ENCODE measurements at regions not wholly inside any gene's neighbourhood (a gene's known extent, or its start where the extent isn't known, plus 50 kb on each side); places are given as distances from the start of the nearest gene placed in this dataset.

DNA sequence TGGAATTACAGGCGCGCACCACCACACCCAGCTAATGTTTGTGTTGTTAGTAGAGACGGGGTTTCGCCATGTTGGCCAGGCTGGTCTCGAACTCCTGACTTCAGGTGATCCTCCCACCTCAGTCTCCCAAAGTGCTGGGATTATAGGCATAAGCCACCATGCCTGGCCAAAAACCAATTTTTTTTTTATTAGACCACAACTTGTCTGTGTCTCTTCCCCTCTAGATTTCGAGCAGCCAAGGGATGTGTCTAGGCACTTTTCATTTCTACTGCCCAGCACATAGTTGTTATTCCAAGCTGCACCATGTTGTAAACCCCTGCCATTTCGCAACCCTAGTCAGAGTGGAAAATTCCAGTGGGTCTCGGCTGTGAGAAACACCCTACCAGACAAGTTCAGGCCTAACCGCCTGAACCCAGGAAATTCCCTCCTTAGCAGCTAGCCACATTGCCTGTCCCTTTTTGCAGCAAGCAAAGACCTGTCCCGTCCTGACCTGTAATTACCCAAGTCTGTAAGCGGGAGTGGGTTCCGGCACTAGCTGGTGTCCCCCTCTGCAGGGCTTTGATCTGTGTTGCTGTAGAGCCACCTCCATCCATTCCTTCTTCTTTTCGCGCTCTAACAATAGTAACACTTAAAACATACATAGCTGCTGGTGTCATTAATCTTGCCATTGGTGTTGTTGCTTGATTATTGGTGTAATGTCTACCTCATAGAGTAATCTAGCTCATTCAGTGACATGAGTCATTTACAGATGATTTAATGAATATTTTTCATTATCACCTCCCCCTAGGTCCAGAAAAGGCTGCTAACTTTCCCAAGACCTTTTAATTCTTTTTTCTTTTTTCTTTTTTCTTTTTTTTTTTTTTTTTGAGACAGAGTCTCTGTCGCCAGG is 77.3 kb upstream of the ATF7IP2 start:
- intact Hi-C loops (cut with micrococcal nuclease; ENCODE audit: unreplicated experiment): no loop called here
- no peak for DNase-seq
- peaks cover 22% of the 10 kb centered on the region for H3K4me1 Mint-ChIP-seq (ENCODE audit: low read depth, unreplicated experiment)
- no peaks in the 10 kb centered on the region for H3K27me3 Mint-ChIP-seq (ENCODE audit: unreplicated experiment)
- H3K9me3 Mint-ChIP-seq (ENCODE audit: low read depth, unreplicated experiment): peaks cover 2% of the 10 kb centered on the region
- no TSS peak for BruUV-seq (replicated peaks)
- TF ChIP-seq, protein P1, sequence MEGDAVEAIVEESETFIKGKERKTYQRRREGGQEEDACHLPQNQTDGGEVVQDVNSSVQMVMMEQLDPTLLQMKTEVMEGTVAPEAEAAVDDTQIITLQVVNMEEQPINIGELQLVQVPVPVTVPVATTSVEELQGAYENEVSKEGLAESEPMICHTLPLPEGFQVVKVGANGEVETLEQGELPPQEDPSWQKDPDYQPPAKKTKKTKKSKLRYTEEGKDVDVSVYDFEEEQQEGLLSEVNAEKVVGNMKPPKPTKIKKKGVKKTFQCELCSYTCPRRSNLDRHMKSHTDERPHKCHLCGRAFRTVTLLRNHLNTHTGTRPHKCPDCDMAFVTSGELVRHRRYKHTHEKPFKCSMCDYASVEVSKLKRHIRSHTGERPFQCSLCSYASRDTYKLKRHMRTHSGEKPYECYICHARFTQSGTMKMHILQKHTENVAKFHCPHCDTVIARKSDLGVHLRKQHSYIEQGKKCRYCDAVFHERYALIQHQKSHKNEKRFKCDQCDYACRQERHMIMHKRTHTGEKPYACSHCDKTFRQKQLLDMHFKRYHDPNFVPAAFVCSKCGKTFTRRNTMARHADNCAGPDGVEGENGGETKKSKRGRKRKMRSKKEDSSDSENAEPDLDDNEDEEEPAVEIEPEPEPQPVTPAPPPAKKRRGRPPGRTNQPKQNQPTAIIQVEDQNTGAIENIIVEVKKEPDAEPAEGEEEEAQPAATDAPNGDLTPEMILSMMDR (IDR thresholded peaks at IDR 0.05; ENCODE audit: unreplicated experiment): no peak
- H3K27ac Mint-ChIP-seq (ENCODE audit: unreplicated experiment): no peak overlapping the region
- no peak overlapping the region for H3K4me3 Mint-ChIP-seq (ENCODE audit: low read depth, unreplicated experiment)
- H3K36me3 Mint-ChIP-seq (ENCODE audit: insufficient read depth, unreplicated experiment): no peaks in the 10 kb centered on the region
- CTCF ChIA-PET: interaction anchor here (0.6 to 0.7 kb wide), 2 partner anchors 430 to 447 kb away, joined by 3 to 5 read pairs; no protein-coding TSS in a partner anchor

DNA sequence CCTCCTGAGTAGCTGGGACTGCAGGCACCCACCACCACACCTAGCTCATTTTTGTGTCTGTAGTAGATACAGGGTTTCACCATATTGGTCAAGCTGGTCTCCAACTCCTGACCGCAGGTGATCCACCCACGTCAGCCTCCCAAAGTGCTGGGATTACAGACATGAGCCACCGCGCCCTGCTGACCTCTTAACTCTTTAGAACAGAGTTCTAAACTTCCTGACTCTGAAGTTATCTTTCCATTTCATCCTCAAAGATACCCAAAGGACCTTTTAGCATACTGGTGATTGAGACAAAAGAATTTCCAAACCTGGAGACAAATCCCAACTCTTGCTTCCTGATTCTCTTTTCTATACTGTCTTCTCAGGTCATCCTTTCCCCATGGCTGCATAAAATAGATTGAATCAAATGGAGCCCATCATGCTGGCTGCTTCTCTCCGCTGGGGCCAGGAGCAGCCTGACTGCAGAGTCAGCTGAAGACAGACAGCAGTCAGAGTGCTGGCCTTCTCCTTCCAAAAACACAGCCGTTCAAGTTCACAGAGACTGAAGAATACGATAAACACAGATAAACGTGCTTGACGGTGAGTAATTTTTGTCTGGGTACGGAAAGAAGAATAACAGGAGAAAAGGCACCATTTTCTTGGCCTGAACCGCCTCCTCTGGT is 76.5 kb upstream of the ATF7IP2 start:
- Mint-ChIP-seq H3K4me3 (ENCODE audit: low read depth, unreplicated experiment) (no peak overlapping the region), H3K27me3 (ENCODE audit: unreplicated experiment) (no peaks in the 10 kb centered on the region), H3K27ac (ENCODE audit: unreplicated experiment) (no peak overlapping the region), H3K9me3 (ENCODE audit: low read depth, unreplicated experiment) (peaks cover 2% of the 10 kb centered on the region), H3K36me3 (ENCODE audit: insufficient read depth, unreplicated experiment) (no peaks in the 10 kb centered on the region), H3K4me1 (ENCODE audit: low read depth, unreplicated experiment) (peaks cover 23% of the 10 kb centered on the region)
- CTCF ChIA-PET: interaction anchor here (0.7 kb wide), 1 partner anchor 448 kb away, joined by 5 read pairs; no protein-coding TSS in a partner anchor
- intact Hi-C loops (cut with micrococcal nuclease; ENCODE audit: unreplicated experiment): no loop called here
- DNase-seq: no peak
- no TSS peak for BruUV-seq (replicated peaks)
- TF ChIP-seq, protein P1 (IDR thresholded peaks at IDR 0.05; ENCODE audit: unreplicated experiment): no peak

DNA sequence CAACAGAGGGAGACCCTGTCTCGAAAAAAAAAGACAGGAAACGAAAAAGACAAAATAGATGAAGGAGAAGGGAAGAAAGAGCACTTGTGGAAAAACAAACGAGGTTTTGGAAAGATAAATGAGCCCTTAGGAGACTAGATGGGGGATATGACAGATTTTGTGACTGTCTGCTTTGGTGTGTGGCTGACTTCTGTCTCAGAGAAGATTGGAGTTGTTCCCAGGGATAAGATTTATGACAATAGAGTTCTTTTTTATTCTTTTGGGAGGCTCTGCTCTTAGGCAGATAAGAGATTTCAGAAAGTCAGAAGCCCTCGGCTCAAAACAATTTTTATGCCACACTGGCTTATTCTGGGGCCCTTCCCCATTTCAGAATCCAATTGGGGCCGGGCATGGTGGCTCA is 73.9 kb upstream of the ATF7IP2 start:
- CTCF ChIA-PET: interaction anchor here (0.6 to 0.7 kb wide), 5 partner anchors 67 to 1163 kb away, joined by 3 to 5 read pairs (median 3); no protein-coding TSS in a partner anchor
- Mint-ChIP-seq H3K36me3 (ENCODE audit: insufficient read depth, unreplicated experiment) (peaks cover 4% of the 10 kb centered on the region), H3K9me3 (ENCODE audit: low read depth, unreplicated experiment) (peaks cover 2% of the 10 kb centered on the region), H3K27ac (ENCODE audit: unreplicated experiment) (peak overlapping the region; percentile 2), H3K4me1 (ENCODE audit: low read depth, unreplicated experiment) (peaks cover 23% of the 10 kb centered on the region), H3K27me3 (ENCODE audit: unreplicated experiment) (no peaks in the 10 kb centered on the region), H3K4me3 (ENCODE audit: low read depth, unreplicated experiment) (no peak overlapping the region)
- no peak for DNase-seq
- intact Hi-C loops (cut with micrococcal nuclease; ENCODE audit: unreplicated experiment): loop anchor here (2.0 kb wide), 2 partner anchors 55 to 425 kb away; no protein-coding TSS in a partner anchor
- no TSS peak for BruUV-seq (replicated peaks)
- TF ChIP-seq, protein P1 (IDR thresholded peaks at IDR 0.05; ENCODE audit: unreplicated experiment): no peak

DNA sequence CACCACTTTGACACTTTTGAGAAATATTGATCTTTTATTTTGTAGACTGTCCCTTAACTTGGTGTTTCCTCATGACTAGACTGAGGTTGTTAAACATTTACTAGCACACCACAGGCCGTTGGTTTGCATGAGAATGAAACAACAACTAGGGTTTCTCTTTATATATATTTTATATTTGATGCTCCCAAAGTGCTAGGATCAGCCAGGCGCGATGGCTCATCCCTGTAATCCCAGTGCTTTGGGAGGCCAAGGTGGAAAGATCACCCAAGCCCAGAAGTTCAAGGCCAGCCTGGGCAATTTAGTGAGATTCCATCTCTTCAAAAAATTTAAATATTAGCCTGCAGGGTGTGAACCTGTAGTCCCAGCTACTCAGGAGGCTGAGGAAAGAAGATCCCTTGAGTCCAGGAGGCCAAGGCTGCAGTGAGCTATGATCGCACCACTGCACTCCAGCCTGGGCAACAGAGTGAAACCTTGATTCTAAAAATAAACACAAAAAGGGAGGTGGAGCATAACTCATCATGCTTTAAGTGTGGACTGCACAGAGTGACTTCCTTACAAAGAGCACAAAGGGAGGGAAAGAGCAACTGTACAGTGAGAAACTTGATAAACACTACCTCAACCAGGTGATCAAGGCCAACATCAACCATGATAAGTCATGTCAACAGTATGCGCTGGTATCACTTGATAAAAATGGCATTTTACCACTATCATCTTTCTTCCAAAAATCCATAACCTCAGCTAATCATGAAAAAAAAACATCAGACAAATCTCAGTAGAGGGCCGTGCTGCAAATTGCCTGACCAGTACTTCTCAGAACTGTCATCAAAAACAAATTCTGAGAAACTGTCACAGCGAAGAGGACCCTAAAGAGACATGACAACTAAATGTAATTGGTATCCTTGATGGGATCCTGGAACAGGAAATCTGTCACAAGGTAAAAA is 72.8 kb upstream of the ATF7IP2 start:
- Mint-ChIP-seq H3K27me3 (ENCODE audit: unreplicated experiment) (no peaks in the 10 kb centered on the region), H3K9me3 (ENCODE audit: low read depth, unreplicated experiment) (peaks cover 2% of the 10 kb centered on the region), H3K4me3 (ENCODE audit: low read depth, unreplicated experiment) (no peak overlapping the region), H3K36me3 (ENCODE audit: insufficient read depth, unreplicated experiment) (peaks cover 4% of the 10 kb centered on the region), H3K4me1 (ENCODE audit: low read depth, unreplicated experiment) (peaks cover 23% of the 10 kb centered on the region), H3K27ac (ENCODE audit: unreplicated experiment) (peak overlapping the region; percentile 21)
- peak; percentile 27 for DNase-seq
- intact Hi-C loops (cut with micrococcal nuclease; ENCODE audit: unreplicated experiment): loop anchor here (2.0 kb wide), 2 partner anchors 56 to 424 kb away; no protein-coding TSS in a partner anchor
- BruUV-seq (replicated peaks): no TSS peak
- CTCF ChIA-PET: interaction anchor here (0.6 kb wide), 1 partner anchor 740 kb away, joined by 3 read pairs; no protein-coding TSS in a partner anchor
- TF ChIP-seq, protein P1 (IDR thresholded peaks at IDR 0.05; ENCODE audit: unreplicated experiment): no peak

All from Calu3 (cell line).